ENCODE measurements at regions not wholly inside any gene's neighbourhood (a gene's known extent, or its start where the extent isn't known, plus 50 kb on each side); places are given as distances from the start of the nearest gene placed in this dataset.

GRCh38 chr17:14759325-14759724, 458.4 kb downstream of the HS3ST3B1 start:
- TF ChIP-seq CEBPB (IDR thresholded peaks at IDR 0.05): no peak
- no peak for TF ChIP-seq REST (IDR thresholded peaks at IDR 0.05; ENCODE audit: low read depth)
- TF ChIP-seq NFIC (IDR thresholded peaks at IDR 0.05): no peak
- TF ChIP-seq YY1 (IDR thresholded peaks at IDR 0.05; ENCODE audit: low read depth): no peak
- no peak for TF ChIP-seq TCF12 (IDR thresholded peaks at IDR 0.05; ENCODE audit: low read depth)
- TF ChIP-seq EGR1 (IDR thresholded peaks at IDR 0.05): no peak
- no peak for TF ChIP-seq TAF1 (IDR thresholded peaks at IDR 0.05; ENCODE audit: low read depth)
- TF ChIP-seq RAD21 (IDR thresholded peaks at IDR 0.05; ENCODE audit: low read depth): no peak
- TF ChIP-seq USF1 (IDR thresholded peaks at IDR 0.05): no peak
- TF ChIP-seq EP300 (IDR thresholded peaks at IDR 0.05; ENCODE audit: borderline replicate concordance): no peak

All from Ishikawa (cell line).